ENCODE measurements at regions not wholly inside any gene's neighbourhood (a gene's known extent, or its start where the extent isn't known, plus 50 kb on each side); places are given as distances from the start of the nearest gene placed in this dataset.

DNA sequence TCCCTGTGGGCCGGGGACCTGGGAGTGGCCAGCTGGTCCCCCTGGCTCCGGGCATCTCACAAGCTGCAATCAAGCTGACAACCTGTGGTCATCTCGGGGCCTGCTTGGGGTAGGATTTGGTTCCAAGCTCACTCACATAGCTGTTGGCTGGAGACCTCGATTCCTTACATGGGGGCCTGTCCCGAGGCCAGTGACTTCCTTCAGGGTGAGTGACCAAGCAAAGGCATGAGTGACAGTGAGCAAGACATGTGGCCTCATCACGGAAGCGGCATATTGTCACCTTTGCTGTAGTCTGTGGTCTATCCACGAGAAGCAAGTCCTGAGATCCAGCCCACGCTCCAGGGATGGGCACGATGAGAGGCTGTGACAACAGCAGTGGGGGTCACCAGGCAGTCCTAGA, 131.4 kb upstream of the ID2 start:
- TF ChIP-seq EZH2 (IDR thresholded peaks at IDR 0.05; ENCODE audit: insufficient read depth, poor library complexity, severe bottlenecking) (no peak), EZH2phosphoT487 (IDR thresholded peaks at IDR 0.05; ENCODE audit: insufficient read depth, low read depth) (no peak)

Data from GM23248 (cell line).